GM19240 (cell line): ENCODE measurements at regions not wholly inside any gene's neighbourhood (a gene's known extent, or its start where the extent isn't known, plus 50 kb on each side); places are given as distances from the start of the nearest gene placed in this dataset.
A peak's percentile ranks its signal among the peaks of the same experiment; 100 is the strongest.

Experiments
- DNase-seq: peaks from one replicate; pipeline ENCODE4 v3.0.0; 2011; ENCODE audit warnings: low spot score; ENCODE audit not compliant: insufficient read length

- DNase-seq = no peak
These were observed 100.2 kb downstream of the GGTLC2 start for GRCh38 chr22:22744412-22745224.

DNA sequence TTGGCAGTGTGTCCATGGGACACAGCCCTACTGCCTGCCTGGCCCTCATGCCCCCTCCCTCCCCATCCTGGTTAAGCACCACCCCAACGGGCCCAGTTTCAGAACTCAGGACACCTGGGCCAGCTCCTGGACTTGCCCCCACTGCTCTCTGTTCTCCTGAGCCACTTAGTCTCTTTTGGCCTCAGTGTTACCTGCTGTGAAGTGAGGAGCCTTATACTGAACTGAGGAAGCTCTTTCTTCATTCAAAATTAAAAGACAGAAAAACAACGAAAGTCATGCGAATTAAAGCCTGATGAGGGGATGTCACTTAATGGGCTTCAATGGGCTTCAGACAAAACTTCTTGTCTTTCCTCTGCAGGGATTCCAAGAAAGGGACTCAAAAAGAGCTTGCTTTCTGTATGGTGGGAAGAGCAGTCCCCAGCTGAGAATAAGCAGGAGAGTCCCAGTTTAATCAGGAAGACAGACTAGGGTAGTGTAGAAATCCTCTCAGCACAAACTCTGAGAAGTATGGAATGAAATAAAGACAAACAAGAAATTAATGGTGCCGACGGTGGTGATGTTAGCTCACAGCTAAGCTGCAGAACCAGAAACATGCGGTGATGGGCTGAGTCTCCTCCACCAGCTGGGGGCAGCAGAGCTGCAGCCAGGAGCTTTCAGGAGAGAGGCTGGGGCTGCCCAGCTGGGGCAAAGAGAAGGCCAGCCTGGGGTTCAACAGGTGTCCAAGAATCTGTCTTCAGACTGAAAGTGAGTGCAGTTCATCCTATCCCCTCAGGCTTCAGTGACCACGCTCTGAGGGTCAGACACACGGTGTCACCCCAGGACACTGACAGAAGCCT lies 101.0 kb downstream of the GGTLC2 start:
- DNase-seq = peak; percentile 33

GRCh38 chr22:22746061-22746962 lies 101.9 kb downstream of the GGTLC2 start:
- DNase-seq = no peak

GRCh38 chr22:22746963-22747933 lies 102.8 kb downstream of the GGTLC2 start:
- DNase-seq = peak; percentile 26

GRCh38 chr22:22748297-22748743 lies 103.9 kb downstream of the GGTLC2 start:
- DNase-seq = peak; percentile 22

DNA sequence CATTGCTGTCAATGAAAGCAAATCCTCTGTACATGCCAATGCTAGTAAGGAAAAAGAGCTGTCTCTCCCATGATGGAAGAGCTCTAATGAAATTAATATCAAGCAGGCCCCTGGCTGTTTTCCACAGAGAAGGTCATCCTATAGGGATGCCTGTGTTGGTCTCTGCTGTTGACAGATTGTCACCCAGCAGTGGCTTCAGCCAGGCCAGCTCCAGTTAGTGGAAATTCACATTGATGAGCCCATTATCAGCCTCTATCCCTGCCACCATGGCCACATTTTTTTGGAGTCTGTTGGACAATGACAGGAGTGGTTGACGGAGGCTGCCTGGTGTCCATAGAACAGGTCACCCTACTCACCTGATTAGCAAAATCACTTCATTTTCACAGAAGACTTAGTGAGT lies 104.3 kb downstream of the GGTLC2 start:
- no peak for DNase-seq

GRCh38 chr22:22749167-22749758 lies 104.8 kb downstream of the GGTLC2 start:
- no peak for DNase-seq

GRCh38 chr22:22750335-22751042 lies 106.1 kb downstream of the GGTLC2 start:
- DNase-seq = no peak

- DNase-seq = no peak
These were observed 106.7 kb downstream of the GGTLC2 start for GRCh38 chr22:22751043-22751603.

GRCh38 chr22:22752199-22752555 lies 107.8 kb downstream of the GGTLC2 start:
- no peak for DNase-seq

DNA sequence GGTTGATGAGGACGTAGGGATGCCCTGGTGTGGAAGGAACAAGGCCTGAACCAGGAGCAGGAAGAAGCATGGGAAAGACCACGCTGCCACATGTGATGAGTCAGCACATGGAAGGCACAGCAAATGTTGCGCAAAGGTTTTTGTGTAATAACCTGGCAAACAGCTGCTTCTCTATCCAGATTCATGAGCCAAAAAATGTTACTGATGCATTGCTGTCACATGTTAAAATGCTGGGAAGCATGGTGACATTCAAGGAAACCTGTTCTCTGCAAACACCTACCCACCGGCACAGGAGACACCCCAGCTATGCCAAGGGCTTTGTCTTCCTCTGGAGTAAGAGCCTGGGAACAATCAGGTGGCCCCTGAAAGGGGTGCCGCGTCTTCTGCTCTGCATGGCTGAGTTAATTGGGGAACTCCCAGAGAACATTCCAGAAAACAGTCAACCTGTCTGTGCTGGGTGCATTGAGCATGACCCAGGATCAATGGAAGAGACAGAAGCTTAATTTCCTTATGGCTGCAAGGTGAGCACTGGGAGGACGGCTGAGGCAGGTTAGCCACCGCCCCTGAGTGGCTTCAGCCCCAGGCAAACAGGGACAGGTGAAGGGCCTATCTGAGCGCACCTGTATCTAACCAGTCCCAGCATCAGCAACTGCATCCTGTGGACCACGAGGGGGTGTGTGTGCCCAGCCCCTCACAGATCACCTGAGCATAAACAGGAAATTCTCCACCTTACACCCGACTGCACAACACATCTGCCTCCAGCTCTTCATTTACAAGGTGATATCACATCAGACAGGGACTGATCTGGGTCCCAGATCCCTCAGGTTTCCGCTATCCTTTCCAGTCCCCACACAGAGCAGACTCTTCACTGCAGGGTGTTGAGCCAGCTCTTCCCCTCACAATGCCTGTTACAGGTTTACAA lies 108.4 kb downstream of the GGTLC2 start:
- DNase-seq = no peak

DNA sequence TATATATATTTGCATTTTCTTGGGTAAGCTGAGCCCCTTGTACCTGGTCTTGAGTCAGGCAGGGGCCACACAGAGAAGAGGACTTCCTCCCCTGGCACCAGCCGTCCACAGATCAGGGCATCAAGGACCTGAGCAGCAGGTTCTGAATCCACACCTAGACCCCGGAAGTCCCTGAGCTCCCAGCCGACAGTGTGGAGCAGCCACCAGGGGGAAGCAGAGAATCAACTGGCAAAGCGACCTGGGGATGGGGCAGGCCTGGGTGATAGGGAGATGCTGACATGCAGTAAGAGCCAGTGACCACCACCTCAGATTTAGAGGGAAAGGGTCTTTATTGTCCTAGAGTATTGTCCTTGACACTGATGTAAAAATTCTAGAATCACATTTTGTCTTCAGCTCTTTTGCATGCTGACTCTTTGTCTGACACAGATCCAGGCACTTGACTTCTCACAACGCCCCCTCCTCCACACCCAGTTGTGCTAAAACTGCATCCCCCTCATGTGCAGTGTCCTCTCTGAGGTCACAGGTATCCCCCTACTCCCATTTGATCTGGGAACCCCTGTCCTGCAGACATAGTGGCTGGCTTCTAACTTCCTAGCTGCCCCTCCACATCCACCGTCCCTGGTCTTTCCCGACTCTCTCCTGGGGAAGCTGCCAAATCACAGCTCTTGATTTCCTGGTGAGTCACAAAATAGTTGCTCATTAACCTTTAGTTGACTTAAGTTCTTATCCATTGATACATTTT lies 109.3 kb downstream of the GGTLC2 start:
- DNase-seq = peak; percentile 80

GRCh38 chr22:22754268-22754657 lies 109.8 kb downstream of the GGTLC2 start:
- DNase-seq = no peak

- DNase-seq = no peak
These were observed 110.8 kb downstream of the GGTLC2 start for GRCh38 chr22:22754961-22755777.

DNA sequence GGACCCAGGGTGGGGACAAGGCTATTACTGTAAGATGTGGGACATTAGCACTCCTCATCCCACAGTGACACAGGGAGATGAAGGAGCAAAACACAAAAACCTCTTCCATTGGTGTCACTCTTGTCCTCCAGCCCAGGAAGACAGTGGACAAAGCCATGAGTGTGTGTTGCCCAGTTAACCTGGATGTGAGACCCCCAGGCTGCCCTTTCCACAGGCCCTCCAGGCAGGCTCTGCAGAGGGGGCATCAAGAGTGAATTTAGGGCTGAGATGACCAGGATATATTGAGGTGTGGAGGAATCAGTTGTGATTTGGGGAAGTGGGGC lies 111.3 kb downstream of the GGTLC2 start:
- DNase-seq = no peak

- DNase-seq = no peak
These were observed 111.7 kb downstream of the GGTLC2 start for GRCh38 chr22:22756109-22756508.
